ENCODE measurements at regions not wholly inside any gene's neighbourhood (a gene's known extent, or its start where the extent isn't known, plus 50 kb on each side); places are given as distances from the start of the nearest gene placed in this dataset.

GRCh38 chr13:67557118-67557517 is 327.0 kb upstream of the PCDH9 start:
- no peaks in the 10 kb centered on the region for H3K27me3 ChIP-seq (ENCODE audit: insufficient read depth)
- H2AFZ ChIP-seq (ENCODE audit: low read depth), result no peak overlapping the region
- POLR2A ChIA-PET, result no interaction called here
- CTCF ChIA-PET, result no interaction called here
- no peak overlapping the region for H3K4me2 ChIP-seq
- no peaks in the 10 kb centered on the region for H3K4me1 ChIP-seq (ENCODE audit: control insufficient read depth in 1 of 2, insufficient read depth in 2 of 2, low read depth in 1 of 2, low read length in 1 of 2)
- H3K36me3 ChIP-seq (replicated peaks in 1 of 2; ENCODE audit: control insufficient read depth in 1 of 2, insufficient read depth in 2 of 2, low read length in 1 of 2), result no peaks in the 10 kb centered on the region
- no peak for TF ChIP-seq CTCF (IDR thresholded peaks at IDR 0.05)
- TF ChIP-seq CHD2 (IDR thresholded peaks at IDR 0.05; ENCODE audit: low read length, partially characterized antibody), result no peak
- no peak for TF ChIP-seq EP300 (IDR thresholded peaks at IDR 0.05; ENCODE audit: borderline replicate concordance in 1 of 2, low read depth in 1 of 2, low read length in 1 of 2)
- TF ChIP-seq TAF1 (IDR thresholded peaks at IDR 0.05; ENCODE audit: borderline replicate concordance, low read depth, low read length), result no peak
- no peak for TF ChIP-seq JUND (IDR thresholded peaks at IDR 0.05)
- no peak for TF ChIP-seq NFIC (IDR thresholded peaks at IDR 0.05; ENCODE audit: borderline replicate concordance)
- TF ChIP-seq GATA2 (CRISPR knock-in tag; IDR thresholded peaks at IDR 0.05), result no peak
- TF ChIP-seq POLR2AphosphoS5 (IDR thresholded peaks at IDR 0.05; ENCODE audit: low read depth, low read length), result no peak
- TF ChIP-seq TEAD4 (IDR thresholded peaks at IDR 0.05; ENCODE audit: borderline replicate concordance, insufficient read depth), result no peak
- no peak for TF ChIP-seq FOSL2 (IDR thresholded peaks at IDR 0.05; ENCODE audit: borderline replicate concordance, low read depth)
- H3K79me2 ChIP-seq (ENCODE audit: insufficient read depth), result no peaks in the 10 kb centered on the region
- H3K9ac ChIP-seq, result no peak overlapping the region
- H3K9me3 ChIP-seq, result no peaks in the 10 kb centered on the region
- no peak overlapping the region for H3K27ac ChIP-seq (ENCODE audit: low read depth in 2 of 2, low read length in 1 of 2)
- H4K20me1 ChIP-seq (ENCODE audit: insufficient read depth), result no peaks in the 10 kb centered on the region
- H3K4me3 ChIP-seq (ENCODE audit: low read depth in 2 of 2, low read length in 1 of 2), result no peak overlapping the region
- WGBS (ENCODE audit: low lambda C conversion rate), result 12% methylated on average over 1 of the region's 1 CpG
- H3K9me2 ChIP-seq, result no peaks in the 10 kb centered on the region
- H3F3A ChIP-seq (replicated peaks; ENCODE audit: insufficient read depth), result no peaks in the 10 kb centered on the region
- no peak for DNase-seq

GRCh38 chr13:67554746-67555452 is 324.8 kb upstream of the PCDH9 start:
- CTCF ChIA-PET, result interaction anchor here (1.0 kb wide), 1 partner anchor 11 kb away, joined by 3 read pairs; no protein-coding TSS in a partner anchor

More at GRCh38 chr13:67554746-67555452, 324.8 kb upstream of the PCDH9 start:
- no peaks in the 10 kb centered on the region for H3K9me2 ChIP-seq
- no peaks in the 10 kb centered on the region for H3F3A ChIP-seq (replicated peaks; ENCODE audit: insufficient read depth)
- H3K9ac ChIP-seq, result no peak overlapping the region
- H3K27me3 ChIP-seq (ENCODE audit: insufficient read depth), result no peaks in the 10 kb centered on the region
- no peaks in the 10 kb centered on the region for H4K20me1 ChIP-seq (ENCODE audit: insufficient read depth)
- H3K9me3 ChIP-seq, result no peaks in the 10 kb centered on the region
- no peaks in the 10 kb centered on the region for H3K36me3 ChIP-seq (replicated peaks in 1 of 2; ENCODE audit: control insufficient read depth in 1 of 2, insufficient read depth in 2 of 2, low read length in 1 of 2)
- no peaks in the 10 kb centered on the region for H3K4me1 ChIP-seq (ENCODE audit: control insufficient read depth in 1 of 2, insufficient read depth in 2 of 2, low read depth in 1 of 2, low read length in 1 of 2)
- H2AFZ ChIP-seq (ENCODE audit: low read depth), result no peak overlapping the region
- 47% methylated on average over 6 of the region's 6 CpGs for WGBS (ENCODE audit: low lambda C conversion rate)
- POLR2A ChIA-PET, result no interaction called here
- no peak overlapping the region for H3K4me2 ChIP-seq
- DNase-seq, result no peak
- TF ChIP-seq YY1 (IDR thresholded peaks at IDR 0.05; ENCODE audit: low read depth), result no peak
- TF ChIP-seq JUND (IDR thresholded peaks at IDR 0.05), result peak; percentile 13; the same call in 1 of the 2 replicates
- no peak overlapping the region for H3K27ac ChIP-seq (ENCODE audit: low read depth in 2 of 2, low read length in 1 of 2)
- H3K4me3 ChIP-seq (ENCODE audit: low read depth in 2 of 2, low read length in 1 of 2), result no peak overlapping the region
- no peaks in the 10 kb centered on the region for H3K79me2 ChIP-seq (ENCODE audit: insufficient read depth)

Measured in SK-N-SH (cell line).